ENCODE measurements at regions not wholly inside any gene's neighbourhood (a gene's known extent, or its start where the extent isn't known, plus 50 kb on each side); places are given as distances from the start of the nearest gene placed in this dataset.

- TF ChIP-seq ZFX (IDR thresholded peaks at IDR 0.05) (no peak), CTCF (conservative IDR thresholded peaks at IDR 0.05) (no peak)
- no peak overlapping the region for H3K27ac ChIP-seq
Observed at GRCh38 chr9:27625751-27626150, 52.5 kb upstream of the C9orf72 start.

GRCh38 chr9:27626244-27627187, 53.2 kb upstream of the C9orf72 start:
- H3K27ac ChIP-seq = no peak overlapping the region
- TF ChIP-seq CTCF (conservative IDR thresholded peaks at IDR 0.05) (no peak), ZFX (IDR thresholded peaks at IDR 0.05) (no peak)

- no peak overlapping the region for H3K27ac ChIP-seq
- TF ChIP-seq CTCF (conservative IDR thresholded peaks at IDR 0.05) (no peak), ZFX (IDR thresholded peaks at IDR 0.05) (no peak)
Observed at GRCh38 chr9:27627188-27627564, 53.9 kb upstream of the C9orf72 start.

- H3K27ac ChIP-seq = no peak overlapping the region
- no peak for TF ChIP-seq ZFX (IDR thresholded peaks at IDR 0.05)
- TF ChIP-seq CTCF (conservative IDR thresholded peaks at IDR 0.05) = no peak
Observed at GRCh38 chr9:27628311-27628710, 55.0 kb upstream of the C9orf72 start.

- H3K27ac ChIP-seq = no peak overlapping the region
- TF ChIP-seq ZFX (IDR thresholded peaks at IDR 0.05) = no peak
- TF ChIP-seq CTCF (conservative IDR thresholded peaks at IDR 0.05) = no peak
Observed at GRCh38 chr9:27629425-27629824, 56.1 kb upstream of the C9orf72 start.

GRCh38 chr9:27632254-27632653, 59.0 kb upstream of the C9orf72 start:
- TF ChIP-seq ZFX (IDR thresholded peaks at IDR 0.05) (no peak), CTCF (conservative IDR thresholded peaks at IDR 0.05) (no peak)
- no peak overlapping the region for H3K27ac ChIP-seq

GRCh38 chr9:27633764-27634163, 60.5 kb upstream of the C9orf72 start:
- H3K27ac ChIP-seq = no peak overlapping the region
- no peak for TF ChIP-seq CTCF (conservative IDR thresholded peaks at IDR 0.05)
- TF ChIP-seq ZFX (IDR thresholded peaks at IDR 0.05) = no peak

Measured in C4-2B (cell line).